ENCODE measurements at regions not wholly inside any gene's neighbourhood (a gene's known extent, or its start where the extent isn't known, plus 50 kb on each side); places are given as distances from the start of the nearest gene placed in this dataset.
"Not testable (repeated sequence)": the region's sequence is repeated elsewhere in the genome, so short reads cannot be mapped to it uniquely, and the experiment has no call there.

GRCh38 chr4:53885668-53886067 is 178.7 kb downstream of the CHIC2 start:
- no peak for TF ChIP-seq GATA1 (IDR thresholded peaks at IDR 0.05; ENCODE audit: low read depth, low read length)
- no peak for TF ChIP-seq POLR2A (IDR thresholded peaks at IDR 0.05; ENCODE audit: low read length)
- no peak for DNase-seq

- DNase-seq = not testable (repeated sequence)
Measured at GRCh38 chr4:53877096-53877495, 187.3 kb downstream of the CHIC2 start.

- TF ChIP-seq GATA1 (IDR thresholded peaks at IDR 0.05; ENCODE audit: low read depth, low read length) (no peak), POLR2A (IDR thresholded peaks at IDR 0.05; ENCODE audit: low read length) (no peak)
- DNase-seq = no peak
Measured at GRCh38 chr4:53866055-53866454, 198.3 kb downstream of the CHIC2 start.

- no peak for DNase-seq
- no peak for TF ChIP-seq GATA1 (IDR thresholded peaks at IDR 0.05; ENCODE audit: low read depth, low read length)
- no peak for TF ChIP-seq POLR2A (IDR thresholded peaks at IDR 0.05; ENCODE audit: low read length)
Measured at GRCh38 chr4:53865054-53865453, 199.4 kb downstream of the CHIC2 start.

GRCh38 chr4:53863736-53864365 is 200.6 kb downstream of the CHIC2 start:
- no peak for DNase-seq
- TF ChIP-seq GATA1 (IDR thresholded peaks at IDR 0.05; ENCODE audit: low read depth, low read length) = no peak
- TF ChIP-seq POLR2A (IDR thresholded peaks at IDR 0.05; ENCODE audit: low read length) = no peak

- TF ChIP-seq GATA1 (IDR thresholded peaks at IDR 0.05; ENCODE audit: low read depth, low read length) (no peak), POLR2A (IDR thresholded peaks at IDR 0.05; ENCODE audit: low read length) (no peak)
- no peak for DNase-seq
Measured at GRCh38 chr4:53863158-53863557, 201.2 kb downstream of the CHIC2 start.

GRCh38 chr4:53861856-53862610 is 202.4 kb downstream of the CHIC2 start:
- TF ChIP-seq GATA1 (IDR thresholded peaks at IDR 0.05; ENCODE audit: low read depth, low read length) (no peak), POLR2A (IDR thresholded peaks at IDR 0.05; ENCODE audit: low read length) (no peak)
- no peak for DNase-seq

GRCh38 chr4:53859305-53859704 is 205.1 kb downstream of the CHIC2 start:
- no peak for DNase-seq
- TF ChIP-seq GATA1 (IDR thresholded peaks at IDR 0.05; ENCODE audit: low read depth, low read length) = no peak
- no peak for TF ChIP-seq POLR2A (IDR thresholded peaks at IDR 0.05; ENCODE audit: low read length)

GRCh38 chr4:53858744-53859143 is 205.7 kb downstream of the CHIC2 start:
- TF ChIP-seq POLR2A (IDR thresholded peaks at IDR 0.05; ENCODE audit: low read length) = no peak
- no peak for TF ChIP-seq GATA1 (IDR thresholded peaks at IDR 0.05; ENCODE audit: low read depth, low read length)
- no peak for DNase-seq

- DNase-seq = no peak
- no peak for TF ChIP-seq GATA1 (IDR thresholded peaks at IDR 0.05; ENCODE audit: low read depth, low read length)
- TF ChIP-seq POLR2A (IDR thresholded peaks at IDR 0.05; ENCODE audit: low read length) = no peak
Measured at GRCh38 chr4:53855581-53856250, 208.7 kb downstream of the CHIC2 start.

GRCh38 chr4:53854991-53855568 is 209.3 kb downstream of the CHIC2 start:
- no peak for DNase-seq
- TF ChIP-seq GATA1 (IDR thresholded peaks at IDR 0.05; ENCODE audit: low read depth, low read length) (no peak), POLR2A (IDR thresholded peaks at IDR 0.05; ENCODE audit: low read length) (no peak)

- no peak for DNase-seq
- TF ChIP-seq POLR2A (IDR thresholded peaks at IDR 0.05; ENCODE audit: low read length) = no peak
- TF ChIP-seq GATA1 (IDR thresholded peaks at IDR 0.05; ENCODE audit: low read depth, low read length) = no peak
Measured at GRCh38 chr4:53852343-53852742, 212.1 kb downstream of the CHIC2 start.

GRCh38 chr4:53847965-53848364 is 216.4 kb downstream of the CHIC2 start:
- TF ChIP-seq GATA1 (IDR thresholded peaks at IDR 0.05; ENCODE audit: low read depth, low read length) (no peak), POLR2A (IDR thresholded peaks at IDR 0.05; ENCODE audit: low read length) (no peak)

GRCh38 chr4:53844551-53844950 is 219.9 kb downstream of the CHIC2 start:
- TF ChIP-seq GATA1 (IDR thresholded peaks at IDR 0.05; ENCODE audit: low read depth, low read length) (no peak), POLR2A (IDR thresholded peaks at IDR 0.05; ENCODE audit: low read length) (no peak)
- DNase-seq = no peak

More at GRCh38 chr4:53847965-53848364, 216.4 kb downstream of the CHIC2 start:
- DNase-seq = no peak

Measured in erythroblast (primary cell).